ENCODE measurements at regions not wholly inside any gene's neighbourhood (a gene's known extent, or its start where the extent isn't known, plus 50 kb on each side); places are given as distances from the start of the nearest gene placed in this dataset.

- Histone ChIP-seq H4K20me1 (replicated peaks in 1 of 2; ENCODE audit: control insufficient read depth in 1 of 2, insufficient read depth in 2 of 2, low read length in 2 of 2) (no peaks in the 10 kb centered on the region), H3K56ac (replicated peaks; ENCODE audit: insufficient read length, low read depth, low read length) (no peak overlapping the region), H2BK12ac (ENCODE audit: low read depth, low read length) (no peak overlapping the region), H3K4me2 (ENCODE audit: insufficient read depth in 1 of 2, low read depth in 2 of 2, low read length in 2 of 2) (no peak overlapping the region), H3K23ac (ENCODE audit: insufficient read length) (no peak overlapping the region), H2BK20ac (ENCODE audit: low read length) (no peak overlapping the region; the same call in 1 of the 2 replicates), H3K18ac (ENCODE audit: extremely low read depth, low read length) (no peak overlapping the region), H3K4me3 (ENCODE audit: extremely low read depth in 1 of 4, insufficient read depth in 2 of 4, low read depth in 3 of 4, low read length in 4 of 4) (no peak overlapping the region), H4K91ac (replicated peaks; ENCODE audit: insufficient read length, low read length) (no peak overlapping the region), H3K9me3 (ENCODE audit: insufficient read depth in 2 of 2, low read depth in 1 of 2, low read length in 1 of 2) (no peaks in the 10 kb centered on the region), H4K8ac (ENCODE audit: extremely low read depth, insufficient read depth, low read length) (no peak overlapping the region), H3K79me1 (ENCODE audit: low read depth, low read length) (no peaks in the 10 kb centered on the region), H2AFZ (ENCODE audit: low read length) (no peak overlapping the region; the same call in 1 of the 2 replicates), H3K27me3 (replicated peaks in 1 of 4; ENCODE audit: control insufficient read depth in 3 of 4, extremely low read depth in 1 of 4, insufficient read depth in 3 of 4, low read length in 3 of 4) (no peaks in the 10 kb centered on the region), H2AK5ac (ENCODE audit: low read depth, low read length) (no peak overlapping the region), H3K4ac (replicated peaks; ENCODE audit: insufficient read length, low read depth, low read length) (no peak overlapping the region), H3K23me2 (ENCODE audit: low read depth, low read length) (no peaks in the 10 kb centered on the region), H2BK5ac (ENCODE audit: low read depth, low read length) (no peak overlapping the region), H3K36me3 (ENCODE audit: control insufficient read depth in 2 of 4, insufficient read depth in 4 of 4, low read length in 3 of 4) (no peaks in the 10 kb centered on the region), H4K5ac (ENCODE audit: insufficient read length, low read depth, low read length) (no peak overlapping the region), H2BK15ac (ENCODE audit: low read length) (no peak overlapping the region), H3K27ac (ENCODE audit: low read depth, low read length) (no peak overlapping the region), H3K14ac (ENCODE audit: insufficient read length) (no peak overlapping the region), H3K79me2 (ENCODE audit: control insufficient read depth in 1 of 2, insufficient read depth in 2 of 2, low read length in 2 of 2) (no peaks in the 10 kb centered on the region), H2BK120ac (replicated peaks; ENCODE audit: low read depth, low read length) (no peak overlapping the region), H3K9ac (replicated peaks in 1 of 4; ENCODE audit: extremely low read depth in 1 of 4, low read depth in 3 of 4, low read length in 3 of 4) (no peak overlapping the region), H3K4me1 (replicated peaks in 1 of 4; ENCODE audit: control insufficient read depth in 3 of 4, insufficient read depth in 4 of 4, low read length in 3 of 4) (no peaks in the 10 kb centered on the region)
- 90% methylated on average over 4 of the region's 4 CpGs; no CpG with 5 or more reads in 1 of the 2 experiments for WGBS, 2 experiments (ENCODE audit: extremely low coverage in 1 of 2, insufficient coverage in 1 of 2, insufficient read length in 1 of 2, insufficient replicate concordance in 2 of 2, low coverage in 1 of 2, low lambda C conversion rate in 2 of 2, missing lambda C conversion rate in 1 of 2)
- DNase-seq (ENCODE audit: low read depth in 1 of 2, low spot score in 2 of 2) (no peak), FAIRE-seq (no peak)
- TF ChIP-seq MAFK (IDR thresholded peaks at IDR 0.05; ENCODE audit: low read depth, low read length) (no peak), NRF1 (IDR thresholded peaks at IDR 0.05; ENCODE audit: low read depth, low read length) (no peak), SP1 (IDR thresholded peaks at IDR 0.05; ENCODE audit: low read depth, low read length) (no peak), GABPA (IDR thresholded peaks at IDR 0.05; ENCODE audit: borderline replicate concordance, insufficient read depth, low read length) (no peak), CBX8 (IDR thresholded peaks at IDR 0.05; ENCODE audit: borderline replicate concordance, low read depth, low read length) (no peak)
- POLR2A ChIA-PET (ENCODE audit: partially characterized antibody) = no interaction called here
- CTCF ChIA-PET (ENCODE audit: partially characterized antibody) = interaction anchor here (0.6 kb wide), 1 partner anchor 401 kb away, joined by 3 read pairs; no protein-coding TSS in a partner anchor
Measured at GRCh38 chr7:136072447-136072846, 95.3 kb upstream of the MTPN start.
